ACC112 (cell line): ENCODE measurements at regions not wholly inside any gene's neighbourhood (a gene's known extent, or its start where the extent isn't known, plus 50 kb on each side); places are given as distances from the start of the nearest gene placed in this dataset.
"Not testable (repeated sequence)": the region's sequence is repeated elsewhere in the genome, so short reads cannot be mapped to it uniquely, and the experiment has no call there.

Experiments
- H2AFZ ChIP-seq: fragments of 200-600 bp; sonication (generic); one replicate; pipeline ENCODE4 v1.6.0; 2017; ENCODE audit warnings: antibody characterized with exemption, low read length; ENCODE audit not compliant: unreplicated experiment
- H3K27ac ChIP-seq: fragments of 200-600 bp; sonication (generic); 2 replicates; pipeline ENCODE4 v1.5.1; 2014; ENCODE audit warnings: low read depth, mild to moderate bottlenecking, antibody characterized with exemption, low read length, moderate library complexity
- H3K27me3 ChIP-seq: fragments of 200-600 bp; sonication (generic); 2 replicates; pipeline ENCODE4 v1.6.1; 2014; ENCODE audit warnings: mild to moderate bottlenecking, antibody characterized with exemption, low read length, moderate library complexity, mixed read lengths; ENCODE audit not compliant: insufficient read depth
- H3K36me3 ChIP-seq: fragments of 200-600 bp; sonication (generic); 2 replicates; pipeline ENCODE4 v1.6.1; 2016; ENCODE audit warnings: mild to moderate bottlenecking, antibody characterized with exemption, low read length, moderate library complexity, mixed read lengths; ENCODE audit not compliant: insufficient read depth
- H3K4me1 ChIP-seq: fragments of 200-600 bp; sonication (generic); one replicate; pipeline ENCODE4 v1.6.1; 2016; ENCODE audit warnings: low read length, mixed read lengths; ENCODE audit not compliant: insufficient read depth, unreplicated experiment, control insufficient read depth
- H3K4me3 ChIP-seq: fragments of 200-600 bp; sonication (generic); 2 replicates; pipeline ENCODE4 v1.5.1; 2014; ENCODE audit warnings: mild to moderate bottlenecking, low read depth, low read length
- H3K79me2 ChIP-seq: fragments of 200-600 bp; sonication (generic); one replicate; pipeline ENCODE4 v1.6.0; 2016; ENCODE audit warnings: low read length; ENCODE audit not compliant: control insufficient read depth, unreplicated experiment, insufficient read depth

- H2AFZ ChIP-seq: no peak overlapping the region
- H3K27me3 ChIP-seq: no peaks in the 10 kb centered on the region
- no peaks in the 10 kb centered on the region for H3K36me3 ChIP-seq
- no peaks in the 10 kb centered on the region for H3K79me2 ChIP-seq
- H3K27ac ChIP-seq: no peak overlapping the region
- no peak overlapping the region for H3K4me3 ChIP-seq
- no peaks in the 10 kb centered on the region for H3K4me1 ChIP-seq
These were observed 659.0 kb downstream of the SLITRK6 start for GRCh38 chr13:85140192-85140591.

GRCh38 chr13:85137516-85137915, 661.7 kb downstream of the SLITRK6 start:
- Histone ChIP-seq H3K27me3 (no peaks in the 10 kb centered on the region), H3K36me3 (no peaks in the 10 kb centered on the region), H3K4me1 (no peaks in the 10 kb centered on the region), H2AFZ (no peak overlapping the region), H3K27ac (no peak overlapping the region), H3K79me2 (no peaks in the 10 kb centered on the region), H3K4me3 (no peak overlapping the region)

- Histone ChIP-seq H3K27ac (no peak overlapping the region), H3K79me2 (no peaks in the 10 kb centered on the region), H3K4me3 (no peak overlapping the region), H3K36me3 (no peaks in the 10 kb centered on the region), H2AFZ (no peak overlapping the region), H3K4me1 (no peaks in the 10 kb centered on the region), H3K27me3 (no peaks in the 10 kb centered on the region)
These were observed 666.2 kb downstream of the SLITRK6 start for GRCh38 chr13:85132986-85133385.

- H3K27ac ChIP-seq, H3K79me2 ChIP-seq, H3K36me3 ChIP-seq, H3K4me1 ChIP-seq, H3K4me3 ChIP-seq, H2AFZ ChIP-seq, H3K27me3 ChIP-seq: not testable (repeated sequence)
These were observed 675.7 kb downstream of the SLITRK6 start for GRCh38 chr13:85123501-85123900.

- Histone ChIP-seq H3K27me3 (no peaks in the 10 kb centered on the region), H3K4me1 (no peaks in the 10 kb centered on the region), H3K4me3 (no peak overlapping the region), H3K36me3 (no peaks in the 10 kb centered on the region), H3K27ac (no peak overlapping the region), H3K79me2 (no peaks in the 10 kb centered on the region), H2AFZ (no peak overlapping the region)
These were observed 690.9 kb downstream of the SLITRK6 start for GRCh38 chr13:85108356-85108755.

GRCh38 chr13:85099245-85099644, 700.0 kb downstream of the SLITRK6 start:
- no peaks in the 10 kb centered on the region for H3K4me1 ChIP-seq
- no peak overlapping the region for H2AFZ ChIP-seq
- no peak overlapping the region for H3K4me3 ChIP-seq
- no peak overlapping the region for H3K27ac ChIP-seq
- H3K36me3 ChIP-seq: no peaks in the 10 kb centered on the region
- H3K79me2 ChIP-seq: no peaks in the 10 kb centered on the region
- H3K27me3 ChIP-seq: no peaks in the 10 kb centered on the region

- Histone ChIP-seq H3K79me2 (no peaks in the 10 kb centered on the region), H3K27me3 (no peaks in the 10 kb centered on the region), H3K36me3 (no peaks in the 10 kb centered on the region), H3K4me1 (no peaks in the 10 kb centered on the region), H3K27ac (no peak overlapping the region), H3K4me3 (no peak overlapping the region), H2AFZ (no peak overlapping the region)
These were observed 703.6 kb downstream of the SLITRK6 start for GRCh38 chr13:85095418-85096272.

GRCh38 chr13:85093808-85094207, 705.4 kb downstream of the SLITRK6 start:
- Histone ChIP-seq H3K79me2 (no peaks in the 10 kb centered on the region), H3K27me3 (no peaks in the 10 kb centered on the region), H3K36me3 (no peaks in the 10 kb centered on the region), H2AFZ (no peak overlapping the region), H3K27ac (no peak overlapping the region), H3K4me1 (no peaks in the 10 kb centered on the region), H3K4me3 (no peak overlapping the region)

GRCh38 chr13:85091631-85092234, 707.5 kb downstream of the SLITRK6 start:
- Histone ChIP-seq H3K4me1 (no peaks in the 10 kb centered on the region), H3K36me3 (no peaks in the 10 kb centered on the region), H2AFZ (no peak overlapping the region), H3K4me3 (no peak overlapping the region), H3K27ac (no peak overlapping the region), H3K27me3 (no peaks in the 10 kb centered on the region), H3K79me2 (no peaks in the 10 kb centered on the region)

GRCh38 chr13:85089186-85089585, 710.0 kb downstream of the SLITRK6 start:
- Histone ChIP-seq H2AFZ (no peak overlapping the region), H3K4me3 (no peak overlapping the region), H3K27ac (no peak overlapping the region), H3K79me2 (no peaks in the 10 kb centered on the region), H3K36me3 (no peaks in the 10 kb centered on the region), H3K4me1 (no peaks in the 10 kb centered on the region), H3K27me3 (no peaks in the 10 kb centered on the region)

- Histone ChIP-seq H3K4me3 (no peak overlapping the region), H2AFZ (no peak overlapping the region), H3K4me1 (no peaks in the 10 kb centered on the region), H3K36me3 (no peaks in the 10 kb centered on the region), H3K27me3 (no peaks in the 10 kb centered on the region), H3K79me2 (no peaks in the 10 kb centered on the region), H3K27ac (no peak overlapping the region)
These were observed 718.5 kb downstream of the SLITRK6 start for GRCh38 chr13:85080691-85081090.
